DMS153 treated with DMSO at 0.1 percent for 48 hours (cell line): ENCODE measurements at regions not wholly inside any gene's neighbourhood (a gene's known extent, or its start where the extent isn't known, plus 50 kb on each side); places are given as distances from the start of the nearest gene placed in this dataset.
"Not testable (repeated sequence)": the region's sequence is repeated elsewhere in the genome, so short reads cannot be mapped to it uniquely, and the experiment has no call there.

ENCODE experiments used
- DNase-seq: peaks from one replicate; lab custom pipeline; 2025; ENCODE audit not compliant: unreplicated experiment; lab: John Stamatoyannopoulos, UW

- no peak for DNase-seq
Observed at GRCh38 chr2:138365581-138365980, 136.0 kb upstream of the SPOPL start.

DNA sequence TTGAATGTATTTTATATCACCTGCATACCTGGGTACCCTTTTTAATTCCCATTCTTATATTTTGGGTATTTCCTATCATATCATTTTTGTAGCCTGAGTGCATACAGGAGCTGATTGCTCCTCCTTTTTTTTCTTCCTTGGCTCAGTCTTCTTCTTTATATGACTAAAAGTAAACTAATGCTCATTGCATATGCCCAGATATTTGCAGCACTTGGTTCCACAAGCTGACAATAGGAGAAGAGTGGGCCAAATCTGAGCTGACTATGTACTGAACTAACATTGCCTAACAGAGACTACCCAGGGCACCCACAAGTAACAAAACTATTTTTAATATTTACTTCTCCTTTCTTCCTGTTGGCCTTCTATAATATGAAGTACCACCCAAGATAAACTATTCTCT is 131.7 kb upstream of the SPOPL start:
- DNase-seq: no peak

GRCh38 chr2:138373993-138374408 is 127.6 kb upstream of the SPOPL start:
- DNase-seq: peak; percentile 48

- DNase-seq: no peak
Observed at GRCh38 chr2:138381373-138381772, 120.2 kb upstream of the SPOPL start.

DNA sequence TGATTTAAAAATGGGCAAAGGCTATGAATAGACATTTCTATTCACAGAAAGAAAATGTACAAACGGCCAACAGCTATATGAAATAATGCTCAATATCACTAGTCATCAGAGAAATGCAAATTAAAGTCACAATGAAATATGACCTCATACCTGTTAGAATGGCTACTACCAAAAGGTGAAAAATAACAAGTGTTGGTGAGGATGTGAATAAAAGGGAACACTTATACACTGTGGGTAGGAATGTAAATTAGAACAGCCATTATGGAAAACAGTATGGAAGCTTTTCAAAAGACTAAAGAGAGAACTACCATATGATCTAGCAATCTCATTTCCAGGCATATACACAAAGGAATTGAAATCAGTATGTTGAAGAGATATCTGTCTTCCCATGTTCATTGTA is 118.9 kb upstream of the SPOPL start:
- DNase-seq: no peak

DNA sequence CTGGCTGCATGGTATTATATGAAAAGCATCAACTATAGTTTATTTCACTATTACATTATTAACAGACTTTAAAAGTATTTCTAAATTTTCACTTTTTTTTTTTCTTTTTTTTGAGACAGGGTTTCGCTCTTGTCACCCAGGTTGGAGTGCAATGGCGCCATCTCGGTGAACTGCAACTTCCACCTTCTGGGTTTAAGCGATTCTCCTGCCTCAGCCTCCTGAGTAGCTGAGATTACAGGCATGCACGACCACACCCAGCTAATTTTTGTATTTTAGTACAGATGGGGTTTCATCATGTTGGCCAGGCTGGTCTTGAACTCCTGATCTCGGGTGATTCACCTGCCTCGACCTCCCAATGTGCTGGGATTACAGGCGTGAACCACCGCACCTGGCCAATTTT is 115.4 kb upstream of the SPOPL start:
- not testable (repeated sequence) for DNase-seq

GRCh38 chr2:138389063-138389462 is 112.5 kb upstream of the SPOPL start:
- no peak for DNase-seq

DNA sequence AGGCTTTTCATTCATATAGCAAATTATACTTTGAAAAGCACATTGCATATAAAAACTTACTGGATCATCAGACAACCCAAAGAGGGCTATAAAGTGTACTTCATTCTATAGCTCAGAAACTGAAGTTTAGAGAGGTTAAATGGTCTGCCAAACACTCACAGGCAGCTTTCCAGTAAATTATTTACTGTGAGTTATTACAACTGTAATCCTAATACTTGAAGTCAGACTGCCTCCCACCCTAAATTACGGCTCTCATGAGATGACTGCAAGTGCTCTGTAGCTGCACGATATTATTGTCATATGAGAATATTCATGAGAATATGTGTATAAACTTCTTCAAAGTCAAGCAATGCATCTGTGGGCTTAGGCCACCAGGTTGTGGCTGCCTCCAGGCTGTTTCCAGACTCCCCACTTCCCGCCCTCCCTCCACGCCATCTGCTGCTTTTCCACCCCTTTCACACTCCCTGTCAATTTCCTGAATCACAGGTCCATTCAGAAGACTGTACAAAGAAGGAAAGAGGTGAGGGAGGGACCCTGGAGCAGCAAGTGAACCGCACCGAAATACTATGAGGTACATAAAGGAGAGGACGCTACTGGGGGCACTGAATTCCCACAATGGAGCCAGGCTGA is 111.1 kb upstream of the SPOPL start:
- DNase-seq: no peak

- no peak for DNase-seq
Observed at GRCh38 chr2:138391946-138392345, 109.6 kb upstream of the SPOPL start.

DNA sequence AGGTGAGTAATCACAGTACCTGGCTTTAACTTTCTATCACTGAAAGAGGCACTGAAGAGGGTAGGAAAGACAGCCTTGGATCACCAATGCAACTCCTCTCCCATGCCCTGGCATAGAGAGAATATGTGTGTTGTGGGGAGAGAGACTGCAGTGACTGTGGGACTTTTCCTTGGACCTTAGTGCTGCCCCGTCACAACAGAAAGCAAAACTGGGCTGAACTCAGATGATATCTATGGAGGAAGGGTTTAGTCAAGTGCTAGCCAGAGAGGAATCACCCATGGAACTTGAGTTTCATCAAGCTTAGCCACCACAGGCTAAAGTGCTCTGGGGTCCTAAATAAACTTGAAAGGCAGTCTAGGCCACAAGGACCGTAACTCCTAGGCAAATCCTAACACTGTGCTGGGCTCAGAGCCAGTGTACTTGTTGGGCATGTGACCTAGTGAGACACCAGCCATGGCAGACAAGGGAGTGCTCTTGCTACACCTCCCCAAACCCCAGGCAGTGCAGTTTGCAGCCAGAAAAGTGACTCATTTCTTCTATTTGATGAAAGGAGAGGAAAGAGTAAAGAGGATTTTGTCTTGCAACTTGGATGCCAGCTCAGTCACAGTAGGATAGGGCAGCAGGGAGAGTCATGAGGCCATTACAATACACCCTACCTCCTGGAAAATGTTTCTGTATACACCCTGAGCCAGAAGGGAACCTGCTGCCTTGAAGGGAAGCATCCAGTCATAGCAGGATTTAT is 105.8 kb upstream of the SPOPL start:
- no peak for DNase-seq

- no peak for DNase-seq
Observed at GRCh38 chr2:138396843-138397242, 104.7 kb upstream of the SPOPL start.

GRCh38 chr2:138403431-138403927 is 98.1 kb upstream of the SPOPL start:
- DNase-seq: no peak

- no peak for DNase-seq
Observed at GRCh38 chr2:138414014-138414413, 87.6 kb upstream of the SPOPL start.

- DNase-seq: no peak
Observed at GRCh38 chr2:138415985-138416384, 85.6 kb upstream of the SPOPL start.

DNA sequence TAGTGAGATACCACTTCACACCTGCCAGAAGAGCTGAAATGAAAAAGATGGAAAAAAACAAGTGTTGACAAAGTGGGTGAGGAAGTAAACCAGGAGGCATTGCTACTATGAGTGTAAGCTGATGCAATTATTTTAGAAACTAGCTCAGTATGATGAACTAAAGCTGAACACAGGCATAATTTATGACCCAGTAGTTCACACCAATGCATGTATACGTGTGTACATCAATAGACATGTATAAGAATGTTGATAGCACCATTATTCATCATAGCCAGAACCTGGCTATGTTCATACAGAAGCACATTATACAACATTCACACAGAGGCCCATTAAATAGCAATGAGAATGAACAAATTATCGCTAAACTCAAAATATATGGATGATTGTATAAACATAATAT is 83.1 kb upstream of the SPOPL start:
- no peak for DNase-seq

GRCh38 chr2:138421315-138421970 is 80.1 kb upstream of the SPOPL start:
- no peak for DNase-seq

DNA sequence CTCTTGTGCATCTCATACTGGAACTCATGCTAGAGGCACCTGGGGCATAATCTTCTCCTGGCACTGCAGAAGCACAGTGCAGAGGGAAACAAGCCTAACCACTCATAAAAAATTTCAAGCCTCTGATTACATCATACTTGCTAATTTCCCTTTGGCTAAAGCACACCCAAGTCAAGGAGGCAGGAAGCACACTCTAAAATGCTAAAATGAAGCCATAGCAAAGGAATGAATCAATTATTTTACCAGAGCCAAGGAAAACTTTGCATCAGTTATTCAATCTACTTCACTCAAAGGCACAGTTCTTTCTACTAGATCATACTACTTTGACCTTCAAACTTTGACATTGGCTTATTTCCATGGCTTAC is 79.6 kb upstream of the SPOPL start:
- DNase-seq: no peak

DNA sequence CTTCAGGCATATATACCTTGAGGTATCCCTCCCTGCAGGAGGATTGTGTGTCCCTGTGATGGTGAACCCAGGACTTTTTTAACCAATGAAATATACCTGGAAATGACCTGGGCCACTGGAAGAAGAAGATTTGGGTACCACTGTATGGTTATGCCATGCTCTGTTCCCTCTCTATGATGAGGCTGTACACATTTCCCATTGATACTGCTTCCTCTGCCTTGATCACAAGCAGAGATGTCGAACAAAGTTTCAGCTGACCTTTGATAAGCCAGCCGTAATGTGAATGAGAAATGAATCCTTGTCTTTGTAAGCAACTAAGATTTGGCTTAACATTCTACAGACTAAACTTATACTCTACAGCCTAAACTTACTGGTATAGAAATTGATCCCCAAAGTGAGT is 78.4 kb upstream of the SPOPL start:
- no peak for DNase-seq

DNA sequence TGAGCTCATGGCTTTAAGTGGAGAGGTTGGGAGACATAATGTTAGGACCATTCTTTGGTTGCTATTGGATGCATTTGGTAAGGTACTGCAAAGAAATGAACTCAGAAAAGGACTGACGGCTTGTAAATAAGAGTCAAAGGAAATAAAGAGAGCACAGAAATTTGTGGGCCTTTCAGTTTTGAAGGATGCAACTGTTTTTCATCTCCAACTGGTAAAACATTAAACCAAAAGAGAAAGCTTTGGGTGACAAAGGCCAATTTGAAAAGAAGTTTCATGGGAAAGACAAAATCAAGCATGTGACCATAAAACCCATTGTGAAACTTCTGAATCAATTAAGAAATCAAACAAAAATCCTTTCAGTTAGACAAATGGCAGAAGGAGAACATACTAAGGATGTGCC is 77.8 kb upstream of the SPOPL start:
- no peak for DNase-seq

GRCh38 chr2:138424436-138425140 is 77.0 kb upstream of the SPOPL start:
- DNase-seq: no peak

- DNase-seq: not testable (repeated sequence)
Observed at GRCh38 chr2:138426116-138426515, 75.5 kb upstream of the SPOPL start.
